Stimulated activated CD4-positive, alpha-beta T cell treated with anti-CD3 and anti-CD28 coated beads, Interleukin-15, amount 100 ng/mL, for 24 hours (primary cell): ENCODE measurements at regions not wholly inside any gene's neighbourhood (a gene's known extent, or its start where the extent isn't known, plus 50 kb on each side); places are given as distances from the start of the nearest gene placed in this dataset.

Source experiments
- DNase-seq: peaks from one replicate; pipeline ENCODE4 v3.0.0-alpha.2; 2020

GRCh38 chr5:60243713-60244112 lies 350.2 kb upstream of the PDE4D start:
- DNase-seq = no peak

GRCh38 chr5:60232036-60232795 lies 338.7 kb upstream of the PDE4D start:
- no peak for DNase-seq

- DNase-seq = no peak
Observed at GRCh38 chr5:60230456-60230855, 336.9 kb upstream of the PDE4D start.

GRCh38 chr5:60229691-60230185 lies 336.2 kb upstream of the PDE4D start:
- no peak for DNase-seq

GRCh38 chr5:60228676-60229075 lies 335.1 kb upstream of the PDE4D start:
- DNase-seq = no peak

GRCh38 chr5:60226128-60226527 lies 332.6 kb upstream of the PDE4D start:
- no peak for DNase-seq

GRCh38 chr5:60223342-60223741 lies 329.8 kb upstream of the PDE4D start:
- no peak for DNase-seq

GRCh38 chr5:60219921-60220320 lies 326.4 kb upstream of the PDE4D start:
- DNase-seq = no peak

- DNase-seq = no peak
Observed at GRCh38 chr5:60210810-60211209, 317.3 kb upstream of the PDE4D start.

- no peak for DNase-seq
Observed at GRCh38 chr5:60209146-60209840, 315.8 kb upstream of the PDE4D start.

GRCh38 chr5:60208716-60209115 lies 315.2 kb upstream of the PDE4D start:
- no peak for DNase-seq

- DNase-seq = no peak
Observed at GRCh38 chr5:60207040-60207439, 313.5 kb upstream of the PDE4D start.

GRCh38 chr5:60206234-60206633 lies 312.7 kb upstream of the PDE4D start:
- DNase-seq = no peak

- DNase-seq = no peak
Observed at GRCh38 chr5:60205071-60205470, 311.5 kb upstream of the PDE4D start.

GRCh38 chr5:60196385-60197113 lies 303.0 kb upstream of the PDE4D start:
- no peak for DNase-seq

GRCh38 chr5:60195551-60195950 lies 302.0 kb upstream of the PDE4D start:
- DNase-seq = no peak

GRCh38 chr5:60195083-60195482 lies 301.6 kb upstream of the PDE4D start:
- no peak for DNase-seq

- no peak for DNase-seq
Observed at GRCh38 chr5:60185231-60186099, 291.9 kb upstream of the PDE4D start.

GRCh38 chr5:60184606-60185005 lies 291.1 kb upstream of the PDE4D start:
- no peak for DNase-seq

GRCh38 chr5:60183881-60184280 lies 290.4 kb upstream of the PDE4D start:
- no peak for DNase-seq

GRCh38 chr5:60178101-60178500 lies 284.6 kb upstream of the PDE4D start:
- no peak for DNase-seq

- DNase-seq = no peak
Observed at GRCh38 chr5:60177596-60177995, 284.1 kb upstream of the PDE4D start.

- DNase-seq = no peak
Observed at GRCh38 chr5:60173667-60174066, 280.1 kb upstream of the PDE4D start.
